Loucy (cell line): ENCODE measurements at regions not wholly inside any gene's neighbourhood (a gene's known extent, or its start where the extent isn't known, plus 50 kb on each side); places are given as distances from the start of the nearest gene placed in this dataset.

ENCODE experiments used
- H2AFZ ChIP-seq: fragments of 200-600 bp; sonication (generic); 2 replicates; pipeline ENCODE4 v1.6.0; 2016; ENCODE audit warnings: antibody characterized with exemption, mild to moderate bottlenecking, low read length, moderate library complexity
- H3F3A ChIP-seq: fragments of 200-600 bp; 2 replicates; pipeline ENCODE4 v1.6.0; 2016; ENCODE audit warnings: antibody characterized with exemption, low read depth, mild to moderate bottlenecking
- H3K27me3 ChIP-seq: fragments of 200-600 bp; sonication (generic); 2 replicates; pipeline ENCODE4 v1.6.1; 2014; ENCODE audit warnings: low read length, mild to moderate bottlenecking; ENCODE audit not compliant: insufficient read depth, poor library complexity, severe bottlenecking
- H3K36me3 ChIP-seq: fragments of 200-600 bp; sonication (generic); 2 replicates; pipeline ENCODE4 v1.6.1; 2016; ENCODE audit warnings: low read length; ENCODE audit not compliant: insufficient read depth
- H3K4me1 ChIP-seq: fragments of 200-600 bp; sonication (generic); 2 replicates; pipeline ENCODE4 v1.5.1; 2014; ENCODE audit warnings: low read length, mild to moderate bottlenecking; ENCODE audit not compliant: insufficient read depth, poor library complexity, severe bottlenecking
- H3K4me2 ChIP-seq: fragments of 200-600 bp; sonication (generic); 2 replicates; pipeline ENCODE4 v1.6.0; 2014; ENCODE audit warnings: antibody characterized with exemption, low read length, low read depth, mild to moderate bottlenecking; ENCODE audit not compliant: poor library complexity, severe bottlenecking
- H3K4me3 ChIP-seq: fragments of 200-600 bp; sonication (generic); 2 replicates; pipeline ENCODE4 v1.5.1; 2014; ENCODE audit warnings: low read length, mild to moderate bottlenecking, mixed read lengths; ENCODE audit not compliant: poor library complexity, severe bottlenecking
- H3K79me2 ChIP-seq: fragments of 200-600 bp; sonication (generic); 2 replicates; pipeline ENCODE4 v1.6.1; 2014; ENCODE audit warnings: low read length; ENCODE audit not compliant: insufficient read depth
- H3K9ac ChIP-seq: fragments of 200-600 bp; sonication (generic); 2 replicates; pipeline ENCODE4 v1.6.0; 2014; ENCODE audit warnings: mild to moderate bottlenecking, low read depth, low read length, moderate library complexity; ENCODE audit not compliant: poor library complexity, severe bottlenecking
- H3K9me2 ChIP-seq: fragments of 200-600 bp; sonication (generic); replicated peaks from 2 replicates; pipeline ENCODE4 v1.6.1; 2016; ENCODE audit warnings: low read depth, low read length, mixed read lengths
- H3K9me3 ChIP-seq: fragments of 200-600 bp; sonication (generic); 2 replicates; pipeline ENCODE4 v1.6.1; 2014; ENCODE audit warnings: mild to moderate bottlenecking, antibody characterized with exemption, low read length, low read depth; ENCODE audit not compliant: insufficient read depth
- H4K20me1 ChIP-seq: fragments of 200-600 bp; sonication (generic); 2 replicates; pipeline ENCODE4 v1.6.0; 2014; ENCODE audit warnings: antibody characterized with exemption, low read length, mild to moderate bottlenecking; ENCODE audit not compliant: insufficient read depth, poor library complexity, severe bottlenecking
- CTCF ChIP-seq: fragments of 200-600 bp; sonication (generic); conservative IDR thresholded peaks from 2 replicates; pipeline ENCODE4 v1.5.1; 2014; ENCODE audit warnings: mild to moderate bottlenecking, antibody characterized with exemption, low read length
- EZH2phosphoT487 ChIP-seq: fragments of 200-600 bp; IDR thresholded peaks from 2 replicates; pipeline ENCODE4 v1.6.1; 2018; ENCODE audit warnings: antibody characterized with exemption, mild to moderate bottlenecking, moderate library complexity, borderline replicate concordance

GRCh38 chr14:62283837-62284236 lies 521.6 kb downstream of the SNAPC1 start:
- Histone ChIP-seq H3K9ac (no peak overlapping the region), H3K36me3 (no peaks in the 10 kb centered on the region), H3K79me2 (no peaks in the 10 kb centered on the region), H3K9me3 (no peaks in the 10 kb centered on the region), H3F3A (no peaks in the 10 kb centered on the region), H3K27me3 (no peaks in the 10 kb centered on the region), H3K4me1 (no peaks in the 10 kb centered on the region), H2AFZ (no peak overlapping the region), H3K4me3 (no peak overlapping the region), H3K9me2 (no peaks in the 10 kb centered on the region), H3K4me2 (no peak overlapping the region), H4K20me1 (no peaks in the 10 kb centered on the region)
- TF ChIP-seq CTCF: no peak
- TF ChIP-seq EZH2phosphoT487: no peak

DNA sequence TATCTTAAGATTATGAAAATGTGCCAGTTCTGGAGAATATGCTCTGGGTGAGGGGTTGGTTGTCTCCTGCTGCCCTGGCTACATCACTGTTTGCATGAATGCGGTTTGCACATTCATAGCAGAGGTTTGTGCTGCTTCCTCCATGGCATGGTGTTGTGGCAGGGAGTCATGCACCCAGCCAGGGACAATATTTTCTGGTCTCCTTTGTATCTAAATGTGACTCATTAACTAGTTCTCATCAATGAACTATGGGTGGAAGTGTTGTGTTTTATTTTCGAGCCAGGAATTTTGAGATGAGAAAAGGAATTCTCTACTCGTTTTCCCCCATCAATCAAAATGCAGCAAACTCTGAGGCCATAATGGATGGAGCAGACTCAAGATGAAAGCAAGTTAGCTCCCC lies 527.3 kb downstream of the SNAPC1 start:
- H3F3A ChIP-seq: no peaks in the 10 kb centered on the region
- no peaks in the 10 kb centered on the region for H3K9me2 ChIP-seq
- H3K27me3 ChIP-seq: no peaks in the 10 kb centered on the region
- H3K9me3 ChIP-seq: no peaks in the 10 kb centered on the region
- no peaks in the 10 kb centered on the region for H4K20me1 ChIP-seq
- H2AFZ ChIP-seq: no peak overlapping the region
- H3K4me3 ChIP-seq: no peak overlapping the region
- no peak overlapping the region for H3K4me2 ChIP-seq
- H3K9ac ChIP-seq: no peak overlapping the region
- TF ChIP-seq CTCF: no peak
- TF ChIP-seq EZH2phosphoT487: no peak
- H3K79me2 ChIP-seq: no peaks in the 10 kb centered on the region
- H3K4me1 ChIP-seq: no peaks in the 10 kb centered on the region
- H3K36me3 ChIP-seq: no peaks in the 10 kb centered on the region

DNA sequence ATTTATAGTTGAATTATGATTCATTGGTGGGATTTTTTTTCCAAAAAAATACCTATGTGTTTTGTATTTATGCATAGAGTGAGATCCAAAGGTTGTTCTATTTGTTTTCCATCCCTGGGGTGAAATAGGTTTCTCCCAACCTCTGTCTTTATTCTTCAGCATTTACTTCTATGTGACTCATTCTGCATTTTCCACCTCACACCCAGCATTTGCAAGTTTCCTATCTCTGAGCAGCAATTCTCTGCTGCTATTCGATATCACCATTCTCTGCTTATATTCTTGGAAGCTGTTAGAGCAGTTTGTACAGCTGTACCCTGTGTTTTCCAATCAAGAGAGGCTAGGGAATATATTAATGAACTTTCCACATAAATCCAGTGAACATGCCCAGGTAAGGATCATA lies 538.9 kb downstream of the SNAPC1 start:
- Histone ChIP-seq H3K9ac (no peak overlapping the region), H3F3A (no peaks in the 10 kb centered on the region), H3K9me2 (no peaks in the 10 kb centered on the region), H3K4me2 (no peak overlapping the region), H3K4me3 (no peak overlapping the region), H3K36me3 (no peaks in the 10 kb centered on the region), H3K4me1 (no peaks in the 10 kb centered on the region), H2AFZ (no peak overlapping the region), H4K20me1 (no peaks in the 10 kb centered on the region), H3K79me2 (no peaks in the 10 kb centered on the region), H3K27me3 (no peaks in the 10 kb centered on the region), H3K9me3 (no peaks in the 10 kb centered on the region)
- no peak for TF ChIP-seq CTCF
- no peak for TF ChIP-seq EZH2phosphoT487
